Left lung (tissue), 4 donors: ENCODE measurements at regions not wholly inside any gene's neighbourhood (a gene's known extent, or its start where the extent isn't known, plus 50 kb on each side); places are given as distances from the start of the nearest gene placed in this dataset.

ENCODE experiments used
- ATAC-seq: fragments of 200-7000 bp; cut with Tn5 transposase; one replicate; pipeline ENCODE4 v1.9.1; 2020; ENCODE audit warnings: moderate library complexity
- DNase-seq, 4 donors: peaks; one replicate each; pipeline ENCODE4 v3.0.0-alpha.2; 2013 to 2020
- H3K27ac ChIP-seq, 2 donors: fragments of 200-600 bp; sonication (generic) in 1 of 2; one replicate each; pipeline versions ENCODE4 v1.5.0 to v1.8.0; 2020 to 2021
- H3K27me3 ChIP-seq, 2 donors: fragments of 200-600 bp; sonication (generic) in 1 of 2; one replicate each; pipeline versions ENCODE4 v1.5.0 to v1.8.0; 2020 to 2021
- H3K36me3 ChIP-seq, 2 donors: fragments of 200-600 bp; sonication (generic) in 1 of 2; one replicate each; pipeline versions ENCODE4 v1.5.0 to v1.8.0; 2020 to 2021
- H3K4me1 ChIP-seq, 2 donors: fragments of 200-600 bp; one replicate each; pipeline ENCODE4 v1.8.0; 2021
- H3K4me3 ChIP-seq, 2 donors: fragments of 200-600 bp; sonication (generic) in 1 of 2; one replicate each; pipeline versions ENCODE4 v1.5.0 to v1.8.0; 2020 to 2021; ENCODE audit warnings: mild to moderate bottlenecking in 1 of 2
- H3K9me3 ChIP-seq, 2 donors: fragments of 200-600 bp; sonication (generic) in 1 of 2; one replicate each; pipeline versions ENCODE4 v1.5.0 to v1.8.0; 2020 to 2021
- intact Hi-C, 2 donors: fragments of 100-400 bp; cut with DNase I; formaldehyde crosslinking; loops; one replicate each; pipeline versions ENCODE4 v1.11.2 to v1.14.2; 2022
- TF ChIP-seq, protein P1 (sequence below), 2 donors: fragments of 200-600 bp; sonication (generic) in 1 of 2; IDR thresholded peaks; one replicate each; pipeline versions ENCODE4 v1.5.0 to v1.8.0; 2021; ENCODE audit warnings: antibody characterized with exemption in 2 of 2
- donor health status: DM: no; HTN: yes; CAD: no.
- donor health status: DM: no; HTN: no; CAD: no.

DNA sequence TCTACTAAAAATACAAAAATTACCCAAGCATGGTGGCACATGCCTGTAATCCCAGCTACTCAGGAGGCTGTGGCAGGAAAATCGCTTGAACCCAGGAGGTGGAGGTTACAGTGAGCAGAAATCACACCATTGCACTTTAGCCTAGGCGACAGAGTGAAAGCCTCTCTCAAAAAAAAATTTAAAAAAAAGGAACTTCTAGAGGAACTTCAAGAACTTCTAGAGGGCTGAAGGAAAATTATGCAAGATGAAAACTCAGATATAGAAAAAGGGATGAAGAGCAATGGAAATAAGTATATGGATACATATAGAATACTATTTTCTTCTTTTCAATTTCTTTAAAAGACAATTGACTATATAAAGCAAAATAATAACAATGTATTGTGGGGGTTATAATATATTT is 51.2 kb upstream of the PRR5 start:
- ATAC-seq, result no peak
- Histone ChIP-seq H3K27ac (no peak overlapping the region), H3K4me1 (no peaks in the 10 kb centered on the region), H3K36me3 (no peaks in the 10 kb centered on the region), H3K9me3 (no peaks in the 10 kb centered on the region), H3K4me3 (no peak overlapping the region), H3K27me3 (peaks cover 0 to 20% of the 10 kb centered on the region in 2 donors)
- DNase-seq, result no peak
- intact Hi-C loops, result no loop called here
- TF ChIP-seq, protein P1, sequence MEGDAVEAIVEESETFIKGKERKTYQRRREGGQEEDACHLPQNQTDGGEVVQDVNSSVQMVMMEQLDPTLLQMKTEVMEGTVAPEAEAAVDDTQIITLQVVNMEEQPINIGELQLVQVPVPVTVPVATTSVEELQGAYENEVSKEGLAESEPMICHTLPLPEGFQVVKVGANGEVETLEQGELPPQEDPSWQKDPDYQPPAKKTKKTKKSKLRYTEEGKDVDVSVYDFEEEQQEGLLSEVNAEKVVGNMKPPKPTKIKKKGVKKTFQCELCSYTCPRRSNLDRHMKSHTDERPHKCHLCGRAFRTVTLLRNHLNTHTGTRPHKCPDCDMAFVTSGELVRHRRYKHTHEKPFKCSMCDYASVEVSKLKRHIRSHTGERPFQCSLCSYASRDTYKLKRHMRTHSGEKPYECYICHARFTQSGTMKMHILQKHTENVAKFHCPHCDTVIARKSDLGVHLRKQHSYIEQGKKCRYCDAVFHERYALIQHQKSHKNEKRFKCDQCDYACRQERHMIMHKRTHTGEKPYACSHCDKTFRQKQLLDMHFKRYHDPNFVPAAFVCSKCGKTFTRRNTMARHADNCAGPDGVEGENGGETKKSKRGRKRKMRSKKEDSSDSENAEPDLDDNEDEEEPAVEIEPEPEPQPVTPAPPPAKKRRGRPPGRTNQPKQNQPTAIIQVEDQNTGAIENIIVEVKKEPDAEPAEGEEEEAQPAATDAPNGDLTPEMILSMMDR (IDR thresholded peaks at IDR 0.05), result no peak

DNA sequence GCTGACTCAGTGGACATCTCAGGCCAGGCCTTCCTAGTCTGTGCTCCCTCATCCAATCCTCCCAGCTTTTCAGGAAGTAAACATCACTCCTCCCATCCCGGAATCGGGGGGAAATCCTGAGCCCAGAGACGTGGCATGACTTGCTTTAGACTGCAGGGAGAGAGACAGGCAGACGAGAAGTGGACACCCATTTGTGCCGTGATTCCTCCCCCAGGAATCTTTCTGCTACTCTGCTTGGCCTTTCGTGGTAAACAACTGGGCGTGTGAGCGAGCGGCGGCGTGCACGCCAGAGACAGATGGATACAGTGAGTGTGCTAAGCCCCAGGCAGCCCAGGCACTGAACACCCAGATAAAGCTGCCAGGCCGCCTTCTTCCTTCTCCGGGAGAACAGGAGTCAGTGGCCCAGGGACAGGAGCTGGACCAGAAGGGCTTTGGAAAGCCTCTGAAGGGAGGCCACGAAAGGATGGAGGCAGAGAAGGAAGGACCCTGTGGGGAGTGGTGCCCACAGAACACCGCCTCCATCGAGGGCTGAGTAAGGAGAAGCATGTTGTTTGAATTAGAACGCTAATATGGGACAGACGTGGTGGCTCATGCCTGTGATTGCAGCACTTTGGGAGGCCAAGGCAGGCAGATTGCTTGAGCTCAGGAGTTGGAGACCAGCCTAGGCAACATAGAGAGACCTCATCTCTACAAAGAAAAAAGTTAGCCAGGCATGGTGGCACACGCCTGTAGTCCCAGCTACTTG is 53.0 kb upstream of the PRR5 start:
- H3K4me3 ChIP-seq, result no peak overlapping the region
- TF ChIP-seq, protein P1 (IDR thresholded peaks at IDR 0.05), result no peak
- peak overlapping the region in 1 of 2 donors; percentile 14 for H3K27ac ChIP-seq
- intact Hi-C loops, result no loop called here
- H3K27me3 ChIP-seq, result peaks cover 0 to 20% of the 10 kb centered on the region in 2 donors
- H3K9me3 ChIP-seq, result no peaks in the 10 kb centered on the region
- H3K4me1 ChIP-seq, result no peaks in the 10 kb centered on the region
- peak; percentile 70 for ATAC-seq
- no peaks in the 10 kb centered on the region for H3K36me3 ChIP-seq
- no peak for DNase-seq

DNA sequence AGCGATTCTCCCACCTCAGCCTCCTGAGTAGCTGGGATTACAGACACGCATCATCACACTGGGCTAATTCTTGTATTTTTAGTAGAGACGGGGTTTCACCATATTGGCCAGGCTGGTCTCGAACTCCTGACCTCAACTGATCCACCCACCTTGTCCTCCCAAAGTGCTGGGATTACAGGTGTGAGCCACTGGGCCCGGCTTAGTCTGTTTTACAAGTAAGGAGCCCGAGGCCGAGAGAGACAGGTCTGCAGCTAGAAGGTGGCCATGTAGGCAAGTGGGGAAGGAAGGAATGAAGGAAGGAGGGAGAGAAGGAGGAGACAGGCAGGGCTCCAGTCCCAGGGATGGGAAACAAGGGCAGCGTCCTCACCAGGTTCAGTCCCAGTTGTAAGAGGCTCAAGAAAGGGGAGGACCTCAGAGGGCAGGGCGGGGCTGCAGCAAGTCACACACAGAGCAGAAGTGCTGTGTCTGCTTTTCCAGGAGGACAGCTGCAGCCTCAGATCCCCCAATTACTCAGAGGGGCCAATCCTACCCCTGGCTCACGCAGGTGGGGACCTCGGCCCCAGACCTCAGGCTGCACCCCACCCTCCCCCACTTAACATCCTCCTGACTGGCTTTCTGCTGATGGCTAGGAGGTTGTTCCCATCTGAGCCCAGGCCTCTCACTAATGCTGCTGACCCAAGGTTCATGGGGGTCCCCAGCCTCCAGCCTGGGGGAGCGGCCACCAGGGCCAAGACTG is 53.8 kb upstream of the PRR5 start:
- DNase-seq, result no peak
- Histone ChIP-seq H3K4me3 (no peak overlapping the region), H3K27me3 (peaks cover 0 to 20% of the 10 kb centered on the region in 2 donors), H3K4me1 (no peaks in the 10 kb centered on the region), H3K9me3 (no peaks in the 10 kb centered on the region), H3K36me3 (no peaks in the 10 kb centered on the region), H3K27ac (peak overlapping the region in 1 of 2 donors; percentile 14)
- TF ChIP-seq, protein P1 (IDR thresholded peaks at IDR 0.05), result no peak
- ATAC-seq, result peak; percentile 62
- intact Hi-C loops, result no loop called here

- H3K4me1 ChIP-seq, result no peaks in the 10 kb centered on the region
- peaks cover 0 to 20% of the 10 kb centered on the region in 2 donors for H3K27me3 ChIP-seq
- H3K27ac ChIP-seq, result no peak overlapping the region
- no peak for ATAC-seq
- no peaks in the 10 kb centered on the region for H3K36me3 ChIP-seq
- TF ChIP-seq, protein P1 (IDR thresholded peaks at IDR 0.05), result no peak
- intact Hi-C loops, result no loop called here
- DNase-seq, result no peak
- no peaks in the 10 kb centered on the region for H3K9me3 ChIP-seq
- H3K4me3 ChIP-seq, result no peak overlapping the region
These were observed 54.9 kb upstream of the PRR5 start for GRCh38 chr22:44647141-44647540.

DNA sequence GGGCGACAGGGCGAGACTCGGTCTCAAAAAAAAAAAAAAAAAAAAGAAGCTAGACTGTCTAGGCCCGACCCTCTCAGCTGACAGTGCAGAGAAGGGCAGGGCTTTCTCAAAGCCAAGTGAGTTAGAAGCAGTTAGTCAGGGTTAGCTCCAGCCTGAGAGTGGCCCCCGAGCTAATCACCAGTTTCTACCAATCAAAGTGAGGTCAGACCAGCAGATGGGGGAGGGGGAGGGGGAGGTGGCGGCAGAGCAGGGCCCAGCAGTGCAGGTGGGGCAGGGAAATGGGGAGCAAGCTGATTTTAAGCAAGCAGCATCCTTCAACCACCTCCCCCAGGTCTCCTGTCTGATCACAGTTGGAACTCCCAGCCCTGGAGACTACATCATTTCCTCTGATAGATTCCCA is 55.3 kb upstream of the PRR5 start:
- no peak for ATAC-seq
- Histone ChIP-seq H3K27me3 (peaks cover 0 to 20% of the 10 kb centered on the region in 2 donors), H3K36me3 (no peaks in the 10 kb centered on the region), H3K4me1 (no peaks in the 10 kb centered on the region), H3K9me3 (no peaks in the 10 kb centered on the region), H3K27ac (no peak overlapping the region), H3K4me3 (no peak overlapping the region)
- intact Hi-C loops, result no loop called here
- TF ChIP-seq, protein P1 (IDR thresholded peaks at IDR 0.05), result no peak
- no peak for DNase-seq
